H1 (cell line): ENCODE measurements at regions not wholly inside any gene's neighbourhood (a gene's known extent, or its start where the extent isn't known, plus 50 kb on each side); places are given as distances from the start of the nearest gene placed in this dataset.

Experiments
- CTCF ChIA-PET: fragments of 300-600 bp; sonication (Branson Sonifier 250); formaldehyde crosslinking; loops from one replicate; lab custom pipeline; 2021; ENCODE audit not compliant: partially characterized antibody; lab: Charles Lee
- POLR2A ChIA-PET: fragments of 300-600 bp; sonication (Branson Sonifier 250); formaldehyde crosslinking; loops from one replicate; lab custom pipeline; 2021; ENCODE audit warnings: inconsistent platforms; ENCODE audit not compliant: partially characterized antibody; lab: Charles Lee
- DNase-seq, 2 experiments: peaks; one replicate each; pipeline versions ENCODE4 v3.0.0 to v3.0.0-alpha.2; 2010 to 2022; ENCODE audit warnings: low spot score in 2 of 2, low read depth in 1 of 2, mixed read lengths in 1 of 2
- FAIRE-seq: peaks from 2 replicates; lab custom pipeline; 2011; peaks lifted over from hg19 to GRCh38; lab: Jason Lieb, UNC
- H2AFZ ChIP-seq: 2 replicates; pipeline ENCODE4 v1.8.1; 2012; ENCODE audit warnings: low read length, inconsistent platforms
- H2AK5ac ChIP-seq: 2 replicates; pipeline ENCODE4 v1.6.1; 2013; ENCODE audit warnings: low read depth, low read length
- H2BK120ac ChIP-seq: replicated peaks from 2 replicates; pipeline ENCODE3; 2013; ENCODE audit warnings: low read depth, low read length, inconsistent platforms
- H2BK12ac ChIP-seq: 2 replicates; pipeline ENCODE4 v1.6.1; 2013; ENCODE audit warnings: low read depth, low read length
- H2BK15ac ChIP-seq: 2 replicates; pipeline ENCODE4 v1.6.1; 2013; ENCODE audit warnings: low read length
- H2BK20ac ChIP-seq: 2 replicates; pipeline ENCODE4 v1.6.1; 2013; ENCODE audit warnings: low read length
- H2BK5ac ChIP-seq: 2 replicates; pipeline ENCODE4 v1.6.1; 2013; ENCODE audit warnings: low read depth, low read length
- H3K14ac ChIP-seq: 2 replicates; pipeline ENCODE4 v1.6.1; 2013; ENCODE audit warnings: inconsistent platforms; ENCODE audit not compliant: insufficient read length
- H3K18ac ChIP-seq: 2 replicates; pipeline ENCODE4 v1.6.1; 2013; ENCODE audit warnings: low read length; ENCODE audit errors: extremely low read depth
- H3K23ac ChIP-seq: 2 replicates; pipeline ENCODE4 v1.6.1; 2013; ENCODE audit warnings: inconsistent platforms; ENCODE audit not compliant: insufficient read length
- H3K23me2 ChIP-seq: 2 replicates; pipeline ENCODE4 v1.6.1; 2013; ENCODE audit warnings: low read depth, low read length
- H3K27ac ChIP-seq: 2 replicates; pipeline ENCODE4 v1.6.1; 2011; ENCODE audit warnings: low read depth, low read length, inconsistent platforms
- H3K27me3 ChIP-seq, 4 experiments: replicated peaks in 1 of 4; 1 replicate in 1 of 4; 2 replicates in 3 of 4; pipeline versions ENCODE4 v1.6.1 to v1.8.1; 2011 to 2013; ENCODE audit warnings: low read length in 3 of 4, mild to moderate bottlenecking in 3 of 4, inconsistent platforms in 2 of 4, mixed read lengths in 2 of 4, moderate library complexity in 1 of 4; ENCODE audit not compliant: control insufficient read depth in 3 of 4, insufficient read depth in 3 of 4; ENCODE audit errors: extremely low read depth in 1 of 4
- H3K36me3 ChIP-seq, 4 experiments: 2 replicates each; pipeline versions ENCODE4 v1.6.1 to v1.8.1; 2011 to 2013; ENCODE audit warnings: mild to moderate bottlenecking in 4 of 4, low read length in 3 of 4, moderate library complexity in 2 of 4, control low read depth in 1 of 4, inconsistent platforms in 1 of 4; ENCODE audit not compliant: insufficient read depth in 4 of 4, control insufficient read depth in 2 of 4
- H3K4ac ChIP-seq: replicated peaks from 2 replicates; pipeline ENCODE3; 2013; ENCODE audit warnings: low read length, low read depth, mixed read lengths, inconsistent platforms; ENCODE audit not compliant: insufficient read length
- H3K4me1 ChIP-seq, 4 experiments: replicated peaks in 1 of 4; 1 replicate in 1 of 4; 2 replicates in 3 of 4; pipeline versions ENCODE4 v1.6.1 to v1.8.1; 2011 to 2013; ENCODE audit warnings: low read length in 3 of 4, inconsistent platforms in 2 of 4, mixed read lengths in 1 of 4; ENCODE audit not compliant: insufficient read depth in 4 of 4, control insufficient read depth in 3 of 4
- H3K4me2 ChIP-seq, 2 experiments: 2 replicates each; pipeline versions ENCODE4 v1.6.1 to v1.8.1; 2011 to 2013; ENCODE audit warnings: low read depth in 2 of 2, low read length in 2 of 2, control low read depth in 1 of 2, inconsistent platforms in 1 of 2, mild to moderate bottlenecking in 1 of 2; ENCODE audit not compliant: insufficient read depth in 1 of 2
- H3K4me3 ChIP-seq, 4 experiments: fragments of 200-600, 300-600 bp in 1 of 4; sonication (generic), shearing (Covaris generic), sonication (Bioruptor Twin) in 1 of 4; 2 replicates each; pipeline versions ENCODE4 v1.5.1 to v1.8.1; 2011 to 2016; ENCODE audit warnings: low read length in 4 of 4, low read depth in 3 of 4, control low read depth in 2 of 4, inconsistent platforms in 2 of 4, mild to moderate bottlenecking in 2 of 4, mixed read lengths in 1 of 4, moderate library complexity in 1 of 4; ENCODE audit not compliant: insufficient read depth in 2 of 4; ENCODE audit errors: extremely low read depth in 1 of 4
- H3K56ac ChIP-seq: replicated peaks from 2 replicates; pipeline ENCODE3; 2013; ENCODE audit warnings: low read depth, mild to moderate bottlenecking, mixed read lengths, low read length, inconsistent platforms; ENCODE audit not compliant: insufficient read length
- H3K79me1 ChIP-seq: 2 replicates; pipeline ENCODE4 v1.6.1; 2013; ENCODE audit warnings: low read depth, low read length, control low read depth
- H3K79me2 ChIP-seq, 2 experiments: 2 replicates each; pipeline versions ENCODE4 v1.6.1 to v1.8.1; 2012 to 2013; ENCODE audit warnings: low read length in 2 of 2, mild to moderate bottlenecking in 2 of 2, inconsistent platforms in 1 of 2; ENCODE audit not compliant: insufficient read depth in 2 of 2, control insufficient read depth in 1 of 2
- H3K9ac ChIP-seq, 4 experiments: replicated peaks in 1 of 4; 1 replicate in 1 of 4; 2 replicates in 3 of 4; pipeline versions ENCODE4 v1.6.1 to v1.8.1; 2011 to 2013; ENCODE audit warnings: low read depth in 3 of 4, low read length in 3 of 4, control low read depth in 2 of 4, mild to moderate bottlenecking in 2 of 4, moderate library complexity in 2 of 4, inconsistent platforms in 1 of 4; ENCODE audit errors: extremely low read depth in 1 of 4
- H3K9me3 ChIP-seq, 2 experiments: 2 replicates each; pipeline versions ENCODE4 v1.6.1 to v1.8.1; 2012 to 2013; ENCODE audit warnings: mild to moderate bottlenecking in 2 of 2, moderate library complexity in 2 of 2, control low read depth in 1 of 2, inconsistent platforms in 1 of 2, low read depth in 1 of 2, low read length in 1 of 2, mixed read lengths in 1 of 2; ENCODE audit not compliant: insufficient read depth in 2 of 2
- H4K20me1 ChIP-seq, 2 experiments: replicated peaks in 1 of 2; 2 replicates each; pipeline versions ENCODE3 to v1.8.1; 2011 to 2013; ENCODE audit warnings: inconsistent platforms in 2 of 2, low read length in 2 of 2, mild to moderate bottlenecking in 1 of 2; ENCODE audit not compliant: insufficient read depth in 2 of 2, control insufficient read depth in 1 of 2
- H4K5ac ChIP-seq: 2 replicates; pipeline ENCODE4 v1.6.1; 2013; ENCODE audit warnings: low read length, low read depth, mixed read lengths, inconsistent platforms; ENCODE audit not compliant: insufficient read length
- H4K8ac ChIP-seq: 2 replicates; pipeline ENCODE4 v1.8.0; 2013; ENCODE audit warnings: mild to moderate bottlenecking, moderate library complexity, low read length, inconsistent platforms; ENCODE audit not compliant: insufficient read depth; ENCODE audit errors: extremely low read depth
- H4K91ac ChIP-seq: replicated peaks from 2 replicates; pipeline ENCODE3; 2013; ENCODE audit warnings: low read length, mixed read lengths, inconsistent platforms; ENCODE audit not compliant: insufficient read length
- ASH2L ChIP-seq: fragments of 200-600, 300-600 bp; sonication (generic); IDR thresholded peaks from one replicate; pipeline ENCODE4 v1.7.1; 2017; ENCODE audit warnings: low read length
- CREB1 ChIP-seq: IDR thresholded peaks from 2 replicates; pipeline ENCODE4 v1.6.1; 2012; ENCODE audit warnings: inconsistent platforms
- CTCF ChIP-seq, 3 experiments: IDR thresholded peaks; 1 replicate in 2 of 3; 2 replicates in 1 of 3; pipeline versions ENCODE4 v1.5.1 to v1.6.1; 2011; ENCODE audit warnings: low read length in 3 of 3, mild to moderate bottlenecking in 3 of 3, inconsistent platforms in 2 of 3, low read depth in 1 of 3, moderate library complexity in 1 of 3; ENCODE audit not compliant: insufficient read depth in 1 of 3; ENCODE audit errors: control extremely low read depth in 1 of 3
- HDAC2 ChIP-seq, 2 experiments: fragments of 300-600 bp in 1 of 2; sonication (generic) in 1 of 2; IDR thresholded peaks; 2 replicates each; pipeline ENCODE4 v1.6.1; 2011 to 2012; ENCODE audit warnings: low read depth in 2 of 2, low read length in 2 of 2, mild to moderate bottlenecking in 2 of 2, moderate library complexity in 2 of 2, borderline replicate concordance in 1 of 2, inconsistent platforms in 1 of 2
- KDM4A ChIP-seq: IDR thresholded peaks from one replicate; pipeline ENCODE4 v1.7.1; 2012; ENCODE audit warnings: low read depth, mild to moderate bottlenecking, moderate library complexity, low read length, inconsistent platforms; ENCODE audit not compliant: severe bottlenecking
- KDM5A ChIP-seq: fragments of 200-600 bp; IDR thresholded peaks from 2 replicates; pipeline ENCODE4 v1.7.1; 2012; ENCODE audit warnings: mild to moderate bottlenecking, low read length, inconsistent platforms, mixed read lengths
- MAFK ChIP-seq: IDR thresholded peaks from 2 replicates; pipeline ENCODE4 v1.6.1; 2012; ENCODE audit warnings: low read depth, mild to moderate bottlenecking, improper control_type of control experiment, low read length
- RBBP5 ChIP-seq: IDR thresholded peaks from 2 replicates; pipeline ENCODE4 v1.7.1; 2012; ENCODE audit warnings: low read depth, mild to moderate bottlenecking, inconsistent platforms, low read length, moderate library complexity, borderline replicate concordance
- RFX5 ChIP-seq: IDR thresholded peaks from 2 replicates; pipeline ENCODE4 v1.6.1; 2011; ENCODE audit warnings: low read depth, low read length, improper control_type of control experiment, borderline replicate concordance
- SAP30 ChIP-seq: fragments of 300-600 bp; sonication (generic); IDR thresholded peaks from 2 replicates; pipeline ENCODE4 v1.7.1; 2012; ENCODE audit warnings: low read length, moderate library complexity, mild to moderate bottlenecking, inconsistent platforms; ENCODE audit not compliant: insufficient read depth, insufficient replicate concordance
- SIX5 ChIP-seq: IDR thresholded peaks from 2 replicates; pipeline ENCODE4 v1.6.1; 2011; ENCODE audit warnings: mild to moderate bottlenecking, low read depth, low read length
- TBP ChIP-seq: IDR thresholded peaks from 2 replicates; pipeline ENCODE4 v1.6.1; 2011; ENCODE audit warnings: low read depth, low read length, improper control_type of control experiment
- TEAD4 ChIP-seq: IDR thresholded peaks from 2 replicates; pipeline ENCODE4 v1.6.1; 2012; ENCODE audit warnings: low read depth, low read length, inconsistent platforms, mixed read lengths
- WGBS, 2 experiments: shearing (Covaris generic) in 1 of 2; methylation state at CpG; one replicate each; pipeline versions ENCODE4 v1.1.6 to v1.1.7; 2013 to 2015; ENCODE audit warnings: low lambda C conversion rate in 2 of 2, mixed read lengths in 2 of 2, inconsistent platforms in 1 of 2, low coverage in 1 of 2, missing lambda C conversion rate in 1 of 2; ENCODE audit not compliant: insufficient replicate concordance in 2 of 2, insufficient coverage in 1 of 2, insufficient read length in 1 of 2; ENCODE audit errors: extremely low coverage in 1 of 2, missing lambda C conversion rate in 1 of 2; 5-methylcytosine and 5-hydroxymethylcytosine counted together

- no peaks in the 10 kb centered on the region for H3K27me3 ChIP-seq
- H2BK15ac ChIP-seq = no peak overlapping the region
- no peaks in the 10 kb centered on the region for H4K20me1 ChIP-seq
- no peak overlapping the region for H3K9ac ChIP-seq
- POLR2A ChIA-PET = no interaction called here
- H3K4me2 ChIP-seq = no peak overlapping the region
- no peak overlapping the region for H4K91ac ChIP-seq
- H3K4me1 ChIP-seq = no peaks in the 10 kb centered on the region
- H3K79me2 ChIP-seq = no peaks in the 10 kb centered on the region
- no peaks in the 10 kb centered on the region for H3K79me1 ChIP-seq
- FAIRE-seq = no peak
- no peak overlapping the region for H3K27ac ChIP-seq
- no peak for DNase-seq
- H3K4ac ChIP-seq = no peak overlapping the region
- no peak overlapping the region for H3K18ac ChIP-seq
- H3K9me3 ChIP-seq = no peaks in the 10 kb centered on the region
- 72% methylated on average over 5 of the region's 5 CpGs; no CpG with 5 or more reads in 1 of the 2 experiments for WGBS, 2 experiments
- H3K36me3 ChIP-seq = no peaks in the 10 kb centered on the region
- H3K14ac ChIP-seq = no peak overlapping the region
- CTCF ChIA-PET = interaction anchor here (1.5 kb wide), 1 partner anchor 99 kb away, joined by 3 read pairs; no protein-coding TSS in a partner anchor
- no peaks in the 10 kb centered on the region for H3K23me2 ChIP-seq
- H4K8ac ChIP-seq = no peak overlapping the region
- no peak overlapping the region for H3K4me3 ChIP-seq
- H2BK120ac ChIP-seq = no peak overlapping the region
- no peak overlapping the region for H4K5ac ChIP-seq
- H2AFZ ChIP-seq = no peak overlapping the region
- H2AK5ac ChIP-seq = no peak overlapping the region
- H2BK12ac ChIP-seq = no peak overlapping the region
- no peak overlapping the region for H2BK5ac ChIP-seq
- H2BK20ac ChIP-seq = no peak overlapping the region
- no peak overlapping the region for H3K23ac ChIP-seq
- no peak overlapping the region for H3K56ac ChIP-seq
- TF ChIP-seq CREB1 (no peak), SAP30 (no peak), RFX5 (no peak), TBP (no peak), KDM4A (no peak), KDM5A (no peak), CTCF (IDR thresholded peaks at IDR 0.05; ENCODE audit: control extremely low read depth in 1 of 3, insufficient read depth in 1 of 3, low read depth in 1 of 3, low read length in 3 of 3) (no peak), RBBP5 (no peak), MAFK (no peak), HDAC2 (IDR thresholded peaks at IDR 0.05; ENCODE audit: borderline replicate concordance in 1 of 2, low read depth in 2 of 2, low read length in 2 of 2) (no peak), ASH2L (no peak), TEAD4 (no peak), SIX5 (no peak)
These were observed 156.3 kb upstream of the VEGFC start for GRCh38 chr4:176949029-176949428.
